Heart left ventricle (tissue), 13 donors: ENCODE measurements at regions not wholly inside any gene's neighbourhood (a gene's known extent, or its start where the extent isn't known, plus 50 kb on each side); places are given as distances from the start of the nearest gene placed in this dataset.

Experiments used
- CTCF ChIP-seq, 12 donors: fragments of 200-600 bp; sonication (generic) in 4 of 12; IDR thresholded peaks; one replicate each; pipeline versions ENCODE4 v1.5.0 to v1.8.0; 2018 to 2022; ENCODE audit warnings: antibody characterized with exemption in 12 of 12, mild to moderate bottlenecking in 5 of 12
- POLR2A ChIP-seq, 2 donors: fragments of 450-650 bp; IDR thresholded peaks; one replicate each; pipeline ENCODE4 v1.6.1; 2017; ENCODE audit warnings: antibody characterized with exemption in 2 of 2, mild to moderate bottlenecking in 2 of 2, moderate library complexity in 2 of 2
- donor health status: ischemic (EF 13 %, LVEDD 7.1; RV severe dilation, severe dysfunction).
- donor health status: DM: no; HTN: yes; CAD: no.
- donor health status: DM: no; HTN: no; CAD: no.
- donor health status: ischemic (EF 25% LVEDD 6.9; RV normal size, moderate dysfunction).
- donor health status: ischemic (EF 25% LVEDD 5.7; RV mildly dilated, moderate dysfunction).
- donor health status: ischemic (EF 35%, LVEDD 5.7; RV mildly dilated, moderate dysfunction).
- donor health status: nonischemic (EF 11% LVEDD 7.7; RV severe dilation, severe dysfunction).
- donor health status: DM: yes; HTN: yes; CAD: no.
- donor health status: PGD.
- donor health status: ischemic (EF 29% LVEDD 5.4; RV normal size, mild dysfunction).
- donor health status: nonischemic (EF 23%, LVEDD 6.1; RV moderate dilation, normal function).

GRCh38 chr4:123579961-123580360, 183.4 kb downstream of the SPRY1 start:
- TF ChIP-seq CTCF (IDR thresholded peaks at IDR 0.05), result no peak
- TF ChIP-seq POLR2A (IDR thresholded peaks at IDR 0.05), result no peak
